ENCODE measurements at regions not wholly inside any gene's neighbourhood (a gene's known extent, or its start where the extent isn't known, plus 50 kb on each side); places are given as distances from the start of the nearest gene placed in this dataset.

DNA sequence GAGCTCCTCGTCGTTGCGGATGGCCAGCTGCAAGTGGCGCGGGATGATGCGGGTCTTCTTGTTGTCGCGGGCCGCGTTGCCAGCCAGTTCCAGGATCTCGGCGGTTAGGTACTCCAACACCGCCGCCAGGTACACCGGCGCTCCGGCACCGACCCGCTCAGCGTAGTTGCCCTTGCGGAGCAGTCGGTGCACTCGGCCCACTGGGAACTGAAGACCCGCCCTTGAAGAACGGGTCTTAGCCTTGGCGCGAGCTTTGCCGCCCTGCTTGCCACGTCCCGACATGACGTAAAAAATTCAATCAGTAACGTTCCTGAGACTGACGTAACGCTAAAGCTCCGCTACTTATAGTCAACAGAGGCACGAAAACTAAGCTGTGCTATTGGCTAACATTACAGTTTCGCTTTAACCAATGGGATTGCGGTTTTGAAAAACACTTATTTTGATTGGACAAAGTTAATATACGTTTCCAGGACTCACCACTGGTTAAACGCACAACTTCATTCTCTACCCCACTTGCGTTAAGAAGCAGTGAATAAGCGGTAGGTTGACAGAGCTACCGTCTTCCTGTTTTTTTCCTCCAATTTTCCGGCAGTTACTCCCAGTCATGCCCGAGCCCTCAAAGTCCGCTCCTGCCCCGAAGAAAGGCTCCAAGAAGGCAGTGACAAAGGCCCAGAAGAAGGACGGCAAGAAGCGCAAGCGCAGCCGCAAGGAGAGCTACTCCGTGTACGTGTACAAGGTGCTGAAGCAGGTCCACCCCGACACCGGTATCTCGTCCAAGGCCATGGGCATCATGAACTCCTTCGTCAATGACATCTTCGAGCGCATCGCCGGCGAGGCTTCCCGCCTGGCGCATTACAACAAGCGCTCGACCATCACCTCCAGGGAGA is 73.9 kb downstream of the OR2B2 start:
- peak overlapping the region; percentile 55 for H3K4me3 ChIP-seq (ENCODE audit: control insufficient read depth, low read depth, low read length)
- TF ChIP-seq, protein P1, sequence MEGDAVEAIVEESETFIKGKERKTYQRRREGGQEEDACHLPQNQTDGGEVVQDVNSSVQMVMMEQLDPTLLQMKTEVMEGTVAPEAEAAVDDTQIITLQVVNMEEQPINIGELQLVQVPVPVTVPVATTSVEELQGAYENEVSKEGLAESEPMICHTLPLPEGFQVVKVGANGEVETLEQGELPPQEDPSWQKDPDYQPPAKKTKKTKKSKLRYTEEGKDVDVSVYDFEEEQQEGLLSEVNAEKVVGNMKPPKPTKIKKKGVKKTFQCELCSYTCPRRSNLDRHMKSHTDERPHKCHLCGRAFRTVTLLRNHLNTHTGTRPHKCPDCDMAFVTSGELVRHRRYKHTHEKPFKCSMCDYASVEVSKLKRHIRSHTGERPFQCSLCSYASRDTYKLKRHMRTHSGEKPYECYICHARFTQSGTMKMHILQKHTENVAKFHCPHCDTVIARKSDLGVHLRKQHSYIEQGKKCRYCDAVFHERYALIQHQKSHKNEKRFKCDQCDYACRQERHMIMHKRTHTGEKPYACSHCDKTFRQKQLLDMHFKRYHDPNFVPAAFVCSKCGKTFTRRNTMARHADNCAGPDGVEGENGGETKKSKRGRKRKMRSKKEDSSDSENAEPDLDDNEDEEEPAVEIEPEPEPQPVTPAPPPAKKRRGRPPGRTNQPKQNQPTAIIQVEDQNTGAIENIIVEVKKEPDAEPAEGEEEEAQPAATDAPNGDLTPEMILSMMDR (conservative IDR thresholded peaks at IDR 0.05; ENCODE audit: control insufficient read depth, insufficient read depth, low read depth, low read length) = peak; percentile 1
- DNase-seq (ENCODE audit: low read depth) = peak; percentile 100

DNA sequence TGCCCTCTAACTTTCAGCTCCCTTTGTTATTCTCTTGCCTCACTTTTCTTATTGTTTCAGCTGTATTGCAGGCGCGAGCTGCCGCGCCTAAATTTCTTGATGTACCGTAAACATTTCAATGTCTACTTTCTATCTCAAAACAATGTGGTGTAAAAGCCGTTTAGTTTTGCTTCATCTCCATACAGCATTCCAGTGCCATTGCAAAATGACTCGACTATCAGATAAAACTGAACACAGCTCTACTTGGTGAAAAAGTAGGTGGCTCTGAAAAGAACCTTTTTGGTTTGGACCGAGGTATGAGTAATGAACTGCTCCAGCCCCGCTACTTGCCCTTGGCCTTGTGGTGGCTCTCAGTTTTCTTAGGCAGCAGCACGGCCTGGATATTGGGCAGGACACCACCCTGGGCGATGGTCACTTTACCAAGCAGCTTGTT is 74.6 kb downstream of the OR2B2 start:
- peak; percentile 55 for DNase-seq (ENCODE audit: low read depth)
- TF ChIP-seq, protein P1 (conservative IDR thresholded peaks at IDR 0.05; ENCODE audit: control insufficient read depth, insufficient read depth, low read depth, low read length) = no peak
- peak overlapping the region; percentile 55 for H3K4me3 ChIP-seq (ENCODE audit: control insufficient read depth, low read depth, low read length)

DNA sequence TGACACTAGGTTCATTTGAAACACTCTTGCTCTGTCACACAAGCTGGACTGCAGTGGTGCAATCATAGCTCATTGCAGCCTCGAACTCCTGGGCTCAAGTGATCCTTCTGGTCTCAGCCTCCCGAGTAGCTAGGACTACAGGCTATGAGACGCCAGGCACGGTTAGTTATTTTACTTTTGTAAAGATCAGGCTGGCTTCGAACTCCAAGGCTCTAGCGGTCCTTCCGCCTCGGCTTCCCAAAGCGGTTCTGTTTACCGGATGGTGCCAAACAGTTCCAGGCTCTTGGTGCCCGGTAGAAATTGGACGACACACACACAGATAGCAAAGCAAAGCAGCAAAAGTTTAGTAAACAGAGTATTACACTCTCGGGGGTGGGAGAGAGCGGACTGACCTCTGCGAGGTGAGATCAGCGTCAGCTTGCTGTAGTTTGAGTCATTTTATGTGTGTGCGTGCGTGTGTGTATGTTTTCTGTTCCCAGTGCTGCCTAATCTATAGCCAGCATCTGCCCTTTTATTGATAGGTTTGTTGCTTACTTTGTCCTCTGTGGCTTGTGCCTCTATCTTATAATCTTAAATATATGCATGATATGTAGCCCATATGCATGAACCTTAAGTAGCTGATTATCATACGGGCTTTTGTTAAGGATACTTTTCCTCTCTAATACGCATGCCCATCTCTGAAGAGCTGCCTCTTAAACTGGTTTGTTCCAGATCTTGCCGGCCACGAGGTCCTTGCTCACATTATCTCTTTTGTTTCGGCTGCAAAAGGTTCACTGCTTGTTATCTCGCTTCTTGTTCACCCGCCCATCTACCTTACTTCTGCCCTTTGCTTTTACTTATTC is 75.2 kb downstream of the OR2B2 start:
- H3K4me3 ChIP-seq (ENCODE audit: control insufficient read depth, low read depth, low read length) = peak overlapping the region; percentile 55
- TF ChIP-seq, protein P1 (conservative IDR thresholded peaks at IDR 0.05; ENCODE audit: control insufficient read depth, insufficient read depth, low read depth, low read length) = peak; percentile 14
- DNase-seq (ENCODE audit: low read depth) = peak; percentile 95

DNA sequence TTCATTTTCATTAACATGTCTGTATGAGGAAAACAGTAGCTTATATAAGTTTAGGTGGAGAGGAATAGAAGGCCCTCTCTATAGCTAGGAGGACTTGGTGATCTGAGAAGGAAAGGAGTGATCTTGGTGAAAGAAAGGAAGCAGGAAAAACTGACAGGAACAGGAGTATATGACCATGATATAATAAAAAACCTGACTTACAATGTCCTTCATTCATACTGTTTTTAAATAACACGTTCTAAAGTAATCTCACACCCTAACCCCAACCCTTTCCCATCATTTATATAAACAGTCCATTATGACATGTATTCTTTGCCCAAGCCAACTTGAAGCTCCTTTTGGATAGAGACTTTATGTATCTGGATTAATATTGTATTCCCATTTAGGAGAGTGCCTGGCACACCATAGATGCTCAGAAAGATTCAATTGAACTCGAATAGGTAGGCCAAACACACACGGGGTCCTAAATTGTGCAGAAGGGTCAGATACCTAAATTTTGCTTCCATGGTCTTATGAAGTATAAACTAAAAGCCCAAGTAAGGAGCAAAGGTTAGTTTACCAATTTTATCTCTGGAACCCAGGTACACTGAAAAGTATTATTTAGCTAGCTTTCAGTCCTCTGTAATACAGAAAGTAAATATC is 75.9 kb downstream of the OR2B2 start:
- TF ChIP-seq, protein P1 (conservative IDR thresholded peaks at IDR 0.05; ENCODE audit: control insufficient read depth, insufficient read depth, low read depth, low read length) = no peak
- DNase-seq (ENCODE audit: low read depth) = no peak
- peak overlapping the region; percentile 55 for H3K4me3 ChIP-seq (ENCODE audit: control insufficient read depth, low read depth, low read length)

DNA sequence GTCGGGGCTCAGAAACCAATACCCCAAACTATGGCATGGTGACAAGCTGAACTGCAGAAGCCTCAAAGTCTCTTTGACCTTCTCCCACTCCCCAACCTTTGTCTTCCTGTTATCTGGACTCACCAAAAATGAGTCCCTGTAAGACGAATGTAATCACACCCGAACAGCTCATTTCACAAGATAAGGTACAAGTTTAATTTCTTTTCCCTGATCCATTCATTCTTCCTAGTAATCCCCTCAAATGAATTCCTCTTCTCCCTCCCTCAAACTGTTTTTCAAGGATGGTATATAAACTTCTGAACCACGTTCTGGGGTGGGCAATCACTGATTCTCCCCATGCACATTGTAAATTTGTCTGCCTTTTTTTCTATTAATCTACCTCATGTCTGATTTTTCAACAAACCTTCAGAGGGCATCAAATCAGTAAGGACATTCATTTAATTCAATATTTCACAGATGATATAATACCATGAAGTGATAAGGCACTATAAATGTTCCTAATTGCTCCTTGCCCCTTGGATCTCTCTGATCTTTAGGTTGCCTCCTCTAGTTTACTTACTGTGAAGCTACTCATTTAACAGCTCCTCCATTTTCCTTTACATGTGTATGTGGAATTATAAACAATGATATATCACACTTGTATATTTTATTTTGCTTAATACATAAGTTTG is 77.2 kb downstream of the OR2B2 start:
- H3K4me3 ChIP-seq (ENCODE audit: control insufficient read depth, low read depth, low read length) = no peak overlapping the region
- TF ChIP-seq, protein P1 (conservative IDR thresholded peaks at IDR 0.05; ENCODE audit: control insufficient read depth, insufficient read depth, low read depth, low read length) = no peak
- no peak for DNase-seq (ENCODE audit: low read depth)

DNA sequence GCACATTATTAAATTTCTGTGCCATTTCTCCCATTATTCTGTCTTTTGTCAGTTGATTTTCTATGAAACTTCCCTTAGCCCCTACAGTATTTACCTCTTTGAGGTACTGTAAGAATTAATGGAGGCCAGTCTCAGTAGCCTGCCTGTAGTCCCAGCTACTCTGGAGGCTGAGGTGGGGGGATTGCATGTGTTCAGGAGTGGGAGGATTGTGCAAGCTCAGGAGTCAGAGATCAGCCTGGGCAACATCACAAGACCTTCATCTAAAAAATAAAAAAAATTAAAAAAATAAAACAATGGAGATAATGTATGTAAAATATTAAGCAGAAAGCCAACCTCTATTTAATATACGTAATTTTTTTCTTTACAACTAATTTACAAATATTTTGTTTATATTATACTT is 77.8 kb downstream of the OR2B2 start:
- TF ChIP-seq, protein P1 (conservative IDR thresholded peaks at IDR 0.05; ENCODE audit: control insufficient read depth, insufficient read depth, low read depth, low read length) = no peak
- no peak for DNase-seq (ENCODE audit: low read depth)
- H3K4me3 ChIP-seq (ENCODE audit: control insufficient read depth, low read depth, low read length) = no peak overlapping the region

DNA sequence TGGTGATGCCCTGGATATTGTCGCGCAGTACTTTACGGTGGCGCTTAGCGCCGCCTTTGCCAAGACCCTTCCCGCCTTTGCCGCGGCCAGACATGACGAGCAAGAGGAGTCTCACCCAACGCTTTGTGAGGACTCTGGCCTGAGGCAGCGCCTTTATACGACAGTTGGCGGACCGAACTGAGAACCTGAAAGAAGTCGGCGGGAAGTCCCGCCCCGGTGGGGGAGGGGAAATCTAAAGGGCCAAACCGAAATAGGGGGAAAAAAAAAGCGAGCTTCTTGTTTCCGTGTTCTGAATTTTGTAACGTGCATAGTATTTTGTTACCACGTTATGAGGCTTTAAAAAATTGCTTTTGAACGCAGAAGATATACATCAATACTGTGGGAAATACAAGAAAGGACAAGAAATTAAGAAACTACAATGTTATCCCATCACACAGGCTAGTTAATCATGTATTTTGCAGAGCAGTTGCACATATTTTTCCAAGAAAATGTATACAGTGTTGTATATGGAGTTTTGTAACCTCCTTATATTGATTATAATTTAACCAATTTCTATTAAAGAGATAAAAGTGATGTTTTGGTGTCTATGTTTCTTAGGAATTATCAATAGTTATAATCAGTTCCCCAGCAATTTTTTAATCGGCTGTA is 80.6 kb downstream of the OR2B2 start:
- peak; percentile 74 for DNase-seq (ENCODE audit: low read depth)
- peak overlapping the region; percentile 28 for H3K4me3 ChIP-seq (ENCODE audit: control insufficient read depth, low read depth, low read length)

DNA sequence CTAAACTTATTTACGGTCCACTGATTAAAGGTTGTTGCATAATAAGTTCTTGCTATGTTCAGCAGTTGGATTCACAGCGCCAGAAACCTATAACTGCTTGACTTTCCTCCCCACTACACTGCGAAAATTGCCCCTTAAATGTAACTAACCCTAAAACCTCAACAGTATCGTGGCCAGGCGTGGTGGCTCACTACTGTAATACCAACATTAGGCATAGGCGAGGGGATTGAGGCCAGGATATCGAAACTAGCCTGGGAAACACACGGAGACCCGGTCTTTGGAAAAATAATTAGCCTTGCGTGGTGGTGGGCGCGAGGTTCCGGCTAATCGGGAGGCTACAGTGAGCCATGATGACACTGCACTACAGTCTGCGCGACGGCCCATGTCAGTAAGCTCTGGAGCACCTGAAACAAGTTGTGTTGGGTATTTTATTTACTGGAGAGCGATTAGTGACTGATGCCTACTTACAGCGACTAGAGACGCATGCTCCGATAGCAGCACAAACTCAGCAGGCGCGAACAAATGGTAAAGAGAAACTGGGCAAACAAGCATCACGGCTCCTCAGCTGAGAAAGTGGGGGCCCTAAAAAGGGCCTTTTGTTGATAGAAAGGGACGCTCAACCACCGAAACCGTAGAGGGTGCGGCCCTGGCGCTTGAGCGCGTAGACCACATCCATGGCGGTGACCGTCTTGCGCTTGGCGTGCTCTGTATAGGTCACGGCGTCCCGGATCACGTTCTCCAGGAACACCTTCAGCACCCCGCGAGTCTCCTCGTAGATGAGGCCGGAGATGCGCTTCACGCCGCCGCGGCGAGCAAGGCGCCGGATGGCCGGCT is 81.4 kb downstream of the OR2B2 start:
- peak overlapping the region; percentile 75 for H3K4me3 ChIP-seq (ENCODE audit: control insufficient read depth, low read depth, low read length)
- DNase-seq (ENCODE audit: low read depth) = peak; percentile 30

All from fibroblast of mammary gland (primary cell).